DMS79 treated with DMSO at 0.1 percent for 48 hours (cell line): ENCODE measurements at regions not wholly inside any gene's neighbourhood (a gene's known extent, or its start where the extent isn't known, plus 50 kb on each side); places are given as distances from the start of the nearest gene placed in this dataset.
"Not testable (repeated sequence)": the region's sequence is repeated elsewhere in the genome, so short reads cannot be mapped to it uniquely, and the experiment has no call there.

Source experiments
- DNase-seq: peaks from one replicate; lab custom pipeline; 2025; lab: John Stamatoyannopoulos, UW

DNA sequence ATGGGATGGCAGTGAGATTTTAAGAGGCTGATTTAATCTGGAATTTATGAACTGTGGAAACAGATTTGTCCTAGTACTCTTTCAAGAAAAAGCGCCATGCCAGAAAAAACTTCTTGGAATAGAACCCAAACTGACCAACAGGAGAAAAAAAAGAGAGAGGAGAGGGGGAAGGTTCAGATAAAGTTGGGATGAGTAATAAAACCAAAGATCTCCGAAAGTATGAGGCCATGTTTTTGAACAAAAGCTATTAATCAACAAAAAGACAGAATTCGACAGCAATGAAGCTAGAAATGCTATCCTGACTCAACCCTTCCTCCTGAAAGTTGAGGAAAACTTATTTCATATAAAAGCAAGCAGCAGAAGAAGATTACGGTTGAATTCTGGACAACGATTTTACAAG, 135.5 kb downstream of the CEMIP2 start:
- DNase-seq: no peak

DNA sequence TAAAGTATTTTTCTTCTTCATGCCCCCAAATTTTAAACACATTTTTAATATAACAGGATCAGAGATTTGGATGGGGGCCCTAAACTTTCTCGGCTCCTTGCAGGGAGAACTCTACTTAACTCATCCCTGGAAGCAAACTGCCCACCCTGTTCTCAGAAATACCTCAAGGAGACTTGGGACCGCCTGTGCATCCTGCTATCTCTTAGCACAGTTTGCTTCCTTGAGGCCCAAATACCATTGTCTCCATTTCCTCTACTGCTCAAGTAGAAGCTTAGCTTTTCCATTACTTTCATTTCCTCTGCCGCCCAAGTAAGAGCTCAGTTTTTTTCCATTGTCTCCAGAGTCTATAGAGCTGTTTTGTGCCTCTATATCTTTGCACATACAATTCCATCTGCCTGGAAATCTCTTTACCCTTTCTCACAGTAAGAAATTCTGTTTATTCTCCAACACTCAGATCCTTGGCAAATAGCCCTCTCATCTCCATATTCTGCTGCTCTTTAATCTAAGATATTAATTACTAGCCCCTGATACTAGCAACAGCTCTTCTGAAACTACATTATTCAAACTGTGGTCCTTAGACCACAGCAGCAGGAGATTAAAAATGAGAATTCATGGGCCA, 137.8 kb downstream of the CEMIP2 start:
- no peak for DNase-seq

GRCh38 chr9:71629578-71630215, 138.6 kb downstream of the CEMIP2 start:
- DNase-seq: no peak

GRCh38 chr9:71628247-71628646, 140.1 kb downstream of the CEMIP2 start:
- no peak for DNase-seq

DNA sequence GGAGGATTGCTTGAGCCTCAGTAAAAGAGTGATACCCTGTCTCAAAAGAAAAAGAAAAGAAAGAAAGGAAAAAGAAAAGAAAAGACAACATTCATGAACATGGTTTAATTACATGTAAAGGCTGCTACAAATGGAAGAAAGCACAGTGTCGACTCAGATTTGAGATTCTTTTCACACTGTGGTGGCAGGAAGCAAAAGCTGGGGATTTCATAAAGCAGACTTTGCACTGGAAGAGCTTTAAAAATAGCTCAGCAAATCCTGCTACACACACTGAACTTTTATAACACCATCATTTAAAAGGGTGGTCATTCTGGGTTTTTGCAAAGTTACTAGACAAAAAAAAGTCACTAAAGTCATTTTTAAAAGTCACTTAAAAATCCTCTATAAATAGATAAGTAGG, 140.8 kb downstream of the CEMIP2 start:
- no peak for DNase-seq

DNA sequence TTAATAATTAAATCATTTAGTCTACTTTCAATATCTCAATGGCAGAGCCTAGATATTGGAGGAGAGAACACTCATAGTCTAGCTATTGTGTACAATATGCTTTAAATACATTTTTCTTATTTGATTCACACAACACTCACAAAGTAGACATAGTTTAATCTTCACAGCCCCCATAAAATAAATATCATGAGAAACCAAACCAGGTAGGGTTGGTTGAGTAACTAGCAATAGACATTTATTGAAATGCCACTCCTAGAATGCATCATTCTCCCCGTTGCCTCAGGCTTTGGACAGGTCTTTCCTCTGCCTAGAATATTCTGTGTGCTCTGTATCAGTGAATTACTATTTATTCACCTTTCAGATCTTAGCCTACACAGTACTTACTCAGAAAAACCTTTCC, 141.9 kb downstream of the CEMIP2 start:
- DNase-seq: no peak

- DNase-seq: no peak
These were observed 143.6 kb downstream of the CEMIP2 start for GRCh38 chr9:71624728-71625127.

DNA sequence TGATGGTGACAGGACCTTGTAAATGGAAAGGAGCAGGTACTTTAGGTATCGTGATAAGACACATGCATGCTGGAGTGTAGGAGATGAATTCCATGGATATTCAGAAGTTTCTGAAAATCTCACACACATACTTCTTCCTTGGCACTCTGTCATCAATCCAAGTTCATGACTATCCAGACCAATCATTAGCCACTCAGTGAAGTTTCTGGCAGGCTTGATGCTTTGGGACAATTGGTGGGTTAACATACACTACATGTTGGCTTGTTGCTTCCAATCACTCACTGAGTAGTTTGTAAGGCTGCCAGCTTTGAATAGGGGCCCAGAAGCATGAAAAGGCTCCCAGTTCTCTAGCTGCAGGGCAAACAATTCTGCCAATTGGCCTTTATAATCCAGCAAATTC, 147.6 kb downstream of the CEMIP2 start:
- DNase-seq: no peak

- DNase-seq: no peak
These were observed 148.0 kb downstream of the CEMIP2 start for GRCh38 chr9:71620331-71620730.

DNA sequence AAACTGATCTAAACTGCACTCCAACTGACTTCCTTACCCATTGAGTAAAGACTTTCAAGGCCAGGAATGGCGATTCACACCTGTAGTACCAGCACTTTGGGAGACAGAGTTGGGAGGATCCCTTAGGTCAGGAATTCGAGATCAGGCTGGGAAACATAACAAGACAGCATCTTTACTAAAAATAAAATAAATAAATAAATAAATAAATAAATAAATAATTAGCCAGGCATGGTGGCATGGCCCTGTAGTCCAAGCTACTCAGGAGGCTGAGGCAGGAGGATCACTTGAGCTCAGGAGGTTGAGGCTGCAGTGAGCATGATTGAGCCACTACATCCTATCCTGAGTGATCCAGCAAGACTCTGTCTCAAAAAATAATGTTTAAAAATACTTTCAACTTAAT, 148.4 kb downstream of the CEMIP2 start:
- DNase-seq: no peak

GRCh38 chr9:71614409-71615010, 153.8 kb downstream of the CEMIP2 start:
- DNase-seq: no peak

DNA sequence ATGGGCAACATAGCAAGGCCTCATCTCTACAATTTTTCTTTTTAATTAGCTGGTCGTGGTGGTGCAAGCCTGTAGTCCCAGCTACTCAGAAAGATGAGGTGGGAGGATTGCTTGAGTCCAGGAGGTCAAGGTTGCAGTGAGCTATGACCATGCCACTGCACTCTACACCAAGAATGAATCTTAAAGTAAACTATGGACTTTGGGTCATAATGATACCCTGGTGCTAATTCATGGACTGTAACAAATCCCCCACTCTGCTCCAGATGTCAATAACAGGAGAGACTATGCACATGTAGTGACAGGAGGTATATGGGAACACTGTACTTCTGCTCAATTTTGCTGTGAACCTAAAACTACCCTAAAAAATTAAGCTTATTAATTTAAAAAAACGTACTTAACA, 155.4 kb downstream of the CEMIP2 start:
- DNase-seq: no peak

DNA sequence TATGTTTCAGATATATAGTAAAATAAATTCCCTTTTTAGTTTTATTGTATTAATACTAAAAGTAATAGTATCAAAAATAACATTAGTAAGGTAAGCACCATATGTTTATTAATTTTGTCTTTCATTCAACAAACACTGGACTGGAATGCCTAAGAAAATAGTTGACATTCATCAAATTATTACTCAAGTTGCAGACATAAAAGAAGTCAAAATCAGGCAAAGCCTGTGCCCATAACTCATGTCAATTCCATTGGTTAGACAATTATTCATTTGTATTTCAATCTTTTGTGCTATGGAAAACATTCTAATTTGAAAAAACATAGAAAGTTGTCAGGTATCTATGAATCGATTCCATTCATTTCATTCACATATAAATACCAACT, 158.9 kb downstream of the CEMIP2 start:
- no peak for DNase-seq

DNA sequence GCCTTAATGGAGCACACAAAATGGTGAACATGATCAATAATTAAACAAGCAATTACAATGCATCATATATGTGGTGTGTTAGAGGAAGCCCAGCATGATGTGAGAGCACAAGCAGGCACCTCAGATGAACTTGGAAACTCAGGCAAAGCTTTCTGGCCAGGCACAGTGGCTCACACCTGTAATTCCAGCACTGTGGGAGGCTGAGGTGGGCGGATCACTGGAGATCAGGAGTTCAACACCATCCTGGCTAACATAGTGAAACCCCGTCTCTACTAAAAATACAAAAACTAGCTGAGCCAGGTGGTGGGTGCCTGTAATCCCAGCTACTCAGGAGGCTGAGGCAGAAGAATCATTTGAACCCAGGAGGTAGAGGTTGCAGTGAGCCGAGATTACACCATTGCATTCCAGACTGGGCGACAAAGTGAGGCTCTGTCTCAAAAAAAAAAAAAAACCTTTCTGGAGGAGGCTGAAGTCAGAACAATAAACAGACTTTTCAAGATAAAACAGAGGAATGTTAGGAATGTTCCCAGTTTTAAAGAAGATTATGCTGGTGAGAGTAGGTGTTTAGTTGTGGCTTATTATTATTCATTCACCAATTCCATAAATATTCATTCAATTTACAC, 159.4 kb downstream of the CEMIP2 start:
- DNase-seq: no peak

- no peak for DNase-seq
These were observed 160.3 kb downstream of the CEMIP2 start for GRCh38 chr9:71608021-71608420.

- DNase-seq: no peak
These were observed 160.8 kb downstream of the CEMIP2 start for GRCh38 chr9:71607461-71607881.

GRCh38 chr9:71604197-71605063, 163.9 kb downstream of the CEMIP2 start:
- peak; percentile 36 for DNase-seq

DNA sequence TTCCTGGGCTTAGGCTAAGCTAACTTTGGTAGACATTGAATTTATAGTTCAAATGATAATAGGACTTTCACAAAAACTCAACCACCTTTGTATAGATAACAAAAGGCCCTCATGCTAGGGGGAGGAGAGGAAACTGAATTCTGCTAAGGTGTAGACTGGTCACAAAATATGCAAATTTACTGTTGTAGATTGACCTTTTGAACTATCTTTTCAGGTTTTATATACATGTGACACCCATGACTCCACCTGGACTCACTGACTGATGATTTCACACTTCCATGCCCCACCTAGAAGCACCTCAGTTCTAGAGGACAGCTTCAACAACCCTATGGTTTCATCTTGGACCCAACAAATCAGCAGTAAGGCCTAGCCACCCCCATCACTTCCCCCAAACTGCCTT, 165.7 kb downstream of the CEMIP2 start:
- no peak for DNase-seq

- not testable (repeated sequence) for DNase-seq
These were observed 172.6 kb downstream of the CEMIP2 start for GRCh38 chr9:71595762-71596161.

GRCh38 chr9:71594541-71594940, 173.8 kb downstream of the CEMIP2 start:
- DNase-seq: no peak

DNA sequence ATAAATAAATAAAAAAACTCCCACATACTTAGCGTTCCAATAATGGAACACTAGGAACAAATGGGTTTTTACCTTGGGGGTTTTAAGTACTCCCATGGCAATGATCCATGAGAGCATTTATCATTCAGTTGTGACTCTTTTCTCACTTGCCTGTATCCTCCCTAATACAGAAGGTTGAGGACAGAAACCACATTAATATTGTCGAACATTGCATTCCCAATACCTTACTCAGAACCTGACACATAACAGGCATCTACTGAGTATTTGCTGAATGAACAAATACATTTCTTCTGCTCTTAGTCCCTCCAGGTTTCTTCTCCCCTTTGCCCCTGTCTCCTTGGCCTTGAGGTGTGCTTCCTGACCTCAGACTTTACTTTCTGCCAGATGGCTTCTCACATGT, 175.9 kb downstream of the CEMIP2 start:
- DNase-seq: no peak

- DNase-seq: no peak
These were observed 178.0 kb downstream of the CEMIP2 start for GRCh38 chr9:71590362-71590761.
